HL-60 (cell line): ENCODE measurements at regions not wholly inside any gene's neighbourhood (a gene's known extent, or its start where the extent isn't known, plus 50 kb on each side); places are given as distances from the start of the nearest gene placed in this dataset.

Source experiments
- DNase-seq, 2 experiments: peaks; one replicate each; pipeline ENCODE4 v3.0.0-alpha.2; 2010 to 2020; ENCODE audit warnings: low read depth in 1 of 2, low spot score in 1 of 2
- H3K27ac ChIP-seq: fragments of 250-450 bp; sonication (Bioruptor Pico); replicated peaks from 2 replicates; pipeline ENCODE4 v1.5.1; 2020; ENCODE audit warnings: mild to moderate bottlenecking, moderate library complexity
- H3K27me3 ChIP-seq: fragments of 250-450 bp; sonication (Bioruptor Pico); 2 replicates; pipeline ENCODE4 v1.5.1; 2021; ENCODE audit warnings: mild to moderate bottlenecking, moderate library complexity; ENCODE audit not compliant: insufficient read depth, poor library complexity, severe bottlenecking
- H3K4me3 ChIP-seq: replicated peaks from 2 replicates; pipeline ENCODE4 v1.5.1; 2011; ENCODE audit warnings: mild to moderate bottlenecking, control low read depth, low read length; ENCODE audit not compliant: insufficient read depth
- CTCF ChIP-seq: IDR thresholded peaks from one replicate; pipeline ENCODE4 v1.5.1; 2011; ENCODE audit warnings: low read length, control low read depth, inconsistent platforms; ENCODE audit not compliant: insufficient read depth
- GABPA ChIP-seq: IDR thresholded peaks from 2 replicates; pipeline ENCODE4 v1.6.1; 2012; ENCODE audit warnings: low read depth
- POLR2AphosphoS5 ChIP-seq: IDR thresholded peaks from 2 replicates; pipeline ENCODE4 v1.6.1; 2012; ENCODE audit warnings: low read depth
- REST ChIP-seq: IDR thresholded peaks from 2 replicates; pipeline ENCODE4 v1.6.1; 2012; ENCODE audit warnings: low read depth; ENCODE audit not compliant: insufficient replicate concordance
- SPI1 ChIP-seq: IDR thresholded peaks from 2 replicates; pipeline ENCODE4 v1.6.1; 2012; ENCODE audit warnings: low read depth, mild to moderate bottlenecking, borderline replicate concordance

- no peak for TF ChIP-seq GABPA
- TF ChIP-seq SPI1 = no peak
- no peak for TF ChIP-seq REST
- no peak for TF ChIP-seq POLR2AphosphoS5
- TF ChIP-seq CTCF = no peak
- Histone ChIP-seq H3K27ac (no peak overlapping the region), H3K27me3 (no peaks in the 10 kb centered on the region), H3K4me3 (no peak overlapping the region)
- no peak for DNase-seq
These were observed 1286.0 kb downstream of the NSUN3 start for GRCh38 chr3:95348879-95349278.

- no peaks in the 10 kb centered on the region for H3K27me3 ChIP-seq
- H3K27ac ChIP-seq = no peak overlapping the region
- no peak for DNase-seq
- no peak overlapping the region for H3K4me3 ChIP-seq
- TF ChIP-seq POLR2AphosphoS5 = no peak
- no peak for TF ChIP-seq GABPA
- TF ChIP-seq REST = no peak
- TF ChIP-seq CTCF = no peak
- TF ChIP-seq SPI1 = no peak
These were observed 1287.2 kb downstream of the NSUN3 start for GRCh38 chr3:95350049-95350448.

- no peak overlapping the region for H3K27ac ChIP-seq
- no peak for DNase-seq
- no peak for TF ChIP-seq REST
- no peak for TF ChIP-seq POLR2AphosphoS5
- no peak for TF ChIP-seq GABPA
- TF ChIP-seq CTCF = no peak
- no peak for TF ChIP-seq SPI1
- no peak overlapping the region for H3K4me3 ChIP-seq
- H3K27me3 ChIP-seq = no peaks in the 10 kb centered on the region
These were observed 1288.3 kb downstream of the NSUN3 start for GRCh38 chr3:95351158-95351557.
